A549 (cell line): ENCODE measurements at regions not wholly inside any gene's neighbourhood (a gene's known extent, or its start where the extent isn't known, plus 50 kb on each side); places are given as distances from the start of the nearest gene placed in this dataset.

ENCODE experiments used
- EP300 ChIP-seq, 2 experiments: fragments of >200 bp; sonication (Bioruptor Twin); formaldehyde crosslinking; IDR thresholded peaks; 2 replicates in 1 of 2; 3 replicates in 1 of 2; pipeline ENCODE4 v1.6.1; 2016 to 2017
- MAFK ChIP-seq: fragments of 450-650 bp; IDR thresholded peaks from 2 replicates; pipeline ENCODE4 v1.6.1; 2014; ENCODE audit not compliant: partially characterized antibody
- NR3C1 ChIP-seq: fragments of >200 bp; sonication (Bioruptor Twin); formaldehyde crosslinking; IDR thresholded peaks from 3 replicates; pipeline ENCODE4 v1.6.1; 2017
- POLR2A ChIP-seq: IDR thresholded peaks from 2 replicates; pipeline ENCODE4 v1.6.1; 2012; ENCODE audit warnings: mild to moderate bottlenecking, low read length
- ZC3H11A ChIP-seq: fragments of 450-650 bp; IDR thresholded peaks from 2 replicates; pipeline ENCODE4 v1.6.1; 2014; ENCODE audit warnings: antibody characterized with exemption, mild to moderate bottlenecking
- ZNF302 ChIP-seq: fragments of 250-450 bp; sonication (Bioruptor Pico); IDR thresholded peaks from 2 replicates; pipeline ENCODE4 v1.9.0; 2021; ENCODE audit warnings: inconsistent platforms, mild to moderate bottlenecking, moderate library complexity
- TF ChIP-seq, protein P1 (sequence below): fragments of 200-600 bp; sonication (generic); IDR thresholded peaks from 2 replicates; pipeline ENCODE4 v1.6.1; 2016; ENCODE audit warnings: antibody characterized with exemption, mild to moderate bottlenecking, moderate library complexity
- TF ChIP-seq, protein P2 (sequence below): fragments of 250-450 bp; sonication (Bioruptor Pico); IDR thresholded peaks from 2 replicates; pipeline ENCODE4 v1.5.0; 2021; ENCODE audit warnings: mild to moderate bottlenecking, moderate library complexity, borderline replicate concordance
- TF ChIP-seq, protein P3 (sequence below): fragments of >200 bp; sonication (Bioruptor Twin); formaldehyde crosslinking; IDR thresholded peaks from 3 replicates; pipeline ENCODE4 v1.5.1; 2016
- TF ChIP-seq, protein P4 (sequence below): fragments of 450-650 bp; IDR thresholded peaks from 2 replicates; pipeline ENCODE4 v1.6.1; 2014; ENCODE audit warnings: antibody characterized with exemption
- TF ChIP-seq, protein P5 (sequence below): fragments of >200 bp; sonication (Bioruptor Twin); formaldehyde crosslinking; IDR thresholded peaks from 2 replicates; pipeline ENCODE4 v1.6.1; 2016

DNA sequence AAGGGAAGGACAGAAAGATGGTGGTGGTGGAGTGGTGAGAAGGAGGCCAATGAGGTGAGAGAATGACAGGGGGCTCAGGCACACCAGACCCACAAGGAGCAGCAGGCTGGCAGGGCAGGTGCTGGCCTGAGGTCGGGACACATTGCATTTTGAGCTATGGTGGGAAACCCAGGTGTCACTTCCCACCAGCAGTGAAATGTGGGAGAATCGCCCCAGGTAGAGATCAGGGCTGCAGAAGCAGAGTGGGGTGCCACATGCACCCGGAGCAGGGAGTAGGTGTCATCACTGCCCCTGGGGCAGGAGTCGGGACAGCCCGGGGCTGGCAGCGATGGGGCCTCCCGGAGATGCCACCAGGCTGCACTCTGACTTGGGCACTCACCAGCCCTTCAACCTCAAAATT, 315.8 kb downstream of the BCL11B start:
- TF ChIP-seq, protein P1, sequence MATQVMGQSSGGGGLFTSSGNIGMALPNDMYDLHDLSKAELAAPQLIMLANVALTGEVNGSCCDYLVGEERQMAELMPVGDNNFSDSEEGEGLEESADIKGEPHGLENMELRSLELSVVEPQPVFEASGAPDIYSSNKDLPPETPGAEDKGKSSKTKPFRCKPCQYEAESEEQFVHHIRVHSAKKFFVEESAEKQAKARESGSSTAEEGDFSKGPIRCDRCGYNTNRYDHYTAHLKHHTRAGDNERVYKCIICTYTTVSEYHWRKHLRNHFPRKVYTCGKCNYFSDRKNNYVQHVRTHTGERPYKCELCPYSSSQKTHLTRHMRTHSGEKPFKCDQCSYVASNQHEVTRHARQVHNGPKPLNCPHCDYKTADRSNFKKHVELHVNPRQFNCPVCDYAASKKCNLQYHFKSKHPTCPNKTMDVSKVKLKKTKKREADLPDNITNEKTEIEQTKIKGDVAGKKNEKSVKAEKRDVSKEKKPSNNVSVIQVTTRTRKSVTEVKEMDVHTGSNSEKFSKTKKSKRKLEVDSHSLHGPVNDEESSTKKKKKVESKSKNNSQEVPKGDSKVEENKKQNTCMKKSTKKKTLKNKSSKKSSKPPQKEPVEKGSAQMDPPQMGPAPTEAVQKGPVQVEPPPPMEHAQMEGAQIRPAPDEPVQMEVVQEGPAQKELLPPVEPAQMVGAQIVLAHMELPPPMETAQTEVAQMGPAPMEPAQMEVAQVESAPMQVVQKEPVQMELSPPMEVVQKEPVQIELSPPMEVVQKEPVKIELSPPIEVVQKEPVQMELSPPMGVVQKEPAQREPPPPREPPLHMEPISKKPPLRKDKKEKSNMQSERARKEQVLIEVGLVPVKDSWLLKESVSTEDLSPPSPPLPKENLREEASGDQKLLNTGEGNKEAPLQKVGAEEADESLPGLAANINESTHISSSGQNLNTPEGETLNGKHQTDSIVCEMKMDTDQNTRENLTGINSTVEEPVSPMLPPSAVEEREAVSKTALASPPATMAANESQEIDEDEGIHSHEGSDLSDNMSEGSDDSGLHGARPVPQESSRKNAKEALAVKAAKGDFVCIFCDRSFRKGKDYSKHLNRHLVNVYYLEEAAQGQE, result no peak
- TF ChIP-seq, protein P2, sequence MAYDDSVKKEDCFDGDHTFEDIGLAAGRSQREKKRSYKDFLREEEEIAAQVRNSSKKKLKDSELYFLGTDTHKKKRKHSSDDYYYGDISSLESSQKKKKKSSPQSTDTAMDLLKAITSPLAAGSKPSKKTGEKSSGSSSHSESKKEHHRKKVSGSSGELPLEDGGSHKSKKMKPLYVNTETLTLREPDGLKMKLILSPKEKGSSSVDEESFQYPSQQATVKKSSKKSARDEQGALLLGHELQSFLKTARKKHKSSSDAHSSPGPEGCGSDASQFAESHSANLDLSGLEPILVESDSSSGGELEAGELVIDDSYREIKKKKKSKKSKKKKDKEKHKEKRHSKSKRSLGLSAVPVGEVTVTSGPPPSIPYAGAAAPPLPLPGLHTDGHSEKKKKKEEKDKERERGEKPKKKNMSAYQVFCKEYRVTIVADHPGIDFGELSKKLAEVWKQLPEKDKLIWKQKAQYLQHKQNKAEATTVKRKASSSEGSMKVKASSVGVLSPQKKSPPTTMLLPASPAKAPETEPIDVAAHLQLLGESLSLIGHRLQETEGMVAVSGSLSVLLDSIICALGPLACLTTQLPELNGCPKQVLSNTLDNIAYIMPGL (CRISPR knock-in tag), result no peak
- no peak for TF ChIP-seq MAFK
- TF ChIP-seq, protein P3, sequence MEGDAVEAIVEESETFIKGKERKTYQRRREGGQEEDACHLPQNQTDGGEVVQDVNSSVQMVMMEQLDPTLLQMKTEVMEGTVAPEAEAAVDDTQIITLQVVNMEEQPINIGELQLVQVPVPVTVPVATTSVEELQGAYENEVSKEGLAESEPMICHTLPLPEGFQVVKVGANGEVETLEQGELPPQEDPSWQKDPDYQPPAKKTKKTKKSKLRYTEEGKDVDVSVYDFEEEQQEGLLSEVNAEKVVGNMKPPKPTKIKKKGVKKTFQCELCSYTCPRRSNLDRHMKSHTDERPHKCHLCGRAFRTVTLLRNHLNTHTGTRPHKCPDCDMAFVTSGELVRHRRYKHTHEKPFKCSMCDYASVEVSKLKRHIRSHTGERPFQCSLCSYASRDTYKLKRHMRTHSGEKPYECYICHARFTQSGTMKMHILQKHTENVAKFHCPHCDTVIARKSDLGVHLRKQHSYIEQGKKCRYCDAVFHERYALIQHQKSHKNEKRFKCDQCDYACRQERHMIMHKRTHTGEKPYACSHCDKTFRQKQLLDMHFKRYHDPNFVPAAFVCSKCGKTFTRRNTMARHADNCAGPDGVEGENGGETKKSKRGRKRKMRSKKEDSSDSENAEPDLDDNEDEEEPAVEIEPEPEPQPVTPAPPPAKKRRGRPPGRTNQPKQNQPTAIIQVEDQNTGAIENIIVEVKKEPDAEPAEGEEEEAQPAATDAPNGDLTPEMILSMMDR, result no peak
- no peak for TF ChIP-seq ZNF302
- TF ChIP-seq POLR2A, result no peak
- TF ChIP-seq NR3C1, result no peak
- no peak for TF ChIP-seq EP300 (IDR thresholded peaks at IDR 0.05)
- no peak for TF ChIP-seq ZC3H11A
- TF ChIP-seq, protein P4, sequence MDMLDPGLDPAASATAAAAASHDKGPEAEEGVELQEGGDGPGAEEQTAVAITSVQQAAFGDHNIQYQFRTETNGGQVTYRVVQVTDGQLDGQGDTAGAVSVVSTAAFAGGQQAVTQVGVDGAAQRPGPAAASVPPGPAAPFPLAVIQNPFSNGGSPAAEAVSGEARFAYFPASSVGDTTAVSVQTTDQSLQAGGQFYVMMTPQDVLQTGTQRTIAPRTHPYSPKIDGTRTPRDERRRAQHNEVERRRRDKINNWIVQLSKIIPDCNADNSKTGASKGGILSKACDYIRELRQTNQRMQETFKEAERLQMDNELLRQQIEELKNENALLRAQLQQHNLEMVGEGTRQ, result no peak
- TF ChIP-seq, protein P5, sequence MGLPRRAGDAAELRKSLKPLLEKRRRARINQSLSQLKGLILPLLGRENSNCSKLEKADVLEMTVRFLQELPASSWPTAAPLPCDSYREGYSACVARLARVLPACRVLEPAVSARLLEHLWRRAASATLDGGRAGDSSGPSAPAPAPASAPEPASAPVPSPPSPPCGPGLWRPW, result no peak
